Gastroesophageal sphincter (tissue), 3 donors: ENCODE measurements at regions not wholly inside any gene's neighbourhood (a gene's known extent, or its start where the extent isn't known, plus 50 kb on each side); places are given as distances from the start of the nearest gene placed in this dataset.

ENCODE experiments used
- CTCF ChIP-seq, 4 experiments: fragments of 200-600 bp in 2 of 4; fragments of 450-650 bp in 2 of 4; sonication (generic) in 1 of 4; IDR thresholded peaks; one replicate each; pipeline ENCODE4 v1.5.1; 2017 to 2019; ENCODE audit warnings: antibody characterized with exemption in 4 of 4, mild to moderate bottlenecking in 2 of 4, moderate library complexity in 2 of 4
- EP300 ChIP-seq: sonication (generic); formaldehyde crosslinking; IDR thresholded peaks from one replicate; pipeline ENCODE4 v1.6.1; 2017; ENCODE audit warnings: antibody characterized with exemption, mild to moderate bottlenecking
- POLR2AphosphoS5 ChIP-seq: sonication (generic); formaldehyde crosslinking; IDR thresholded peaks from one replicate; pipeline ENCODE4 v1.6.1; 2017; ENCODE audit warnings: antibody characterized with exemption

GRCh38 chr5:165508286-165508685 is 2002.9 kb downstream of the MAT2B start:
- TF ChIP-seq CTCF (IDR thresholded peaks at IDR 0.05), result no peak
- TF ChIP-seq EP300, result no peak
- no peak for TF ChIP-seq POLR2AphosphoS5
